HCT116 (cell line): ENCODE measurements at regions not wholly inside any gene's neighbourhood (a gene's known extent, or its start where the extent isn't known, plus 50 kb on each side); places are given as distances from the start of the nearest gene placed in this dataset.

Experiments
- ATAC-seq: fragments of 200-7000 bp; cut with Tn5 transposase; 2 replicates; pipeline ENCODE4 v1.9.1; 2020; ENCODE audit warnings: mild to moderate bottlenecking, moderate library complexity
- BruUV-seq: library from RNA; stranded (reverse); fragments of 400-500 nt; replicated peaks from 2 replicates; lab custom pipeline; 2021; lab: Mats Ljungman, UMichigan
- CTCF ChIA-PET: fragments of 300-600 bp; sonication (Branson Sonifier 250); formaldehyde crosslinking; loops from one replicate; lab custom pipeline; 2021; ENCODE audit warnings: antibody characterized with exemption; lab: Charles Lee
- POLR2A ChIA-PET: fragments of 300-600, 350-600 bp; sonication (Branson Sonifier 250); formaldehyde crosslinking; loops from one replicate; lab custom pipeline; 2021; ENCODE audit warnings: antibody characterized with exemption; lab: Charles Lee
- RAD21 ChIA-PET, 2 experiments: fragments of 300-600 bp; sonication (Branson Sonifier 250); formaldehyde crosslinking; loops; one replicate each; lab custom pipeline; 2023; ENCODE audit warnings: low total read pairs in 2 of 2; ENCODE audit not compliant: uncharacterized antibody in 2 of 2, unreplicated experiment in 2 of 2, low non-redundant PET in 1 of 2; lab: Charles Lee
- DNase-seq: peaks from one replicate; pipeline ENCODE4 v3.0.0-alpha.2; 2010; ENCODE audit warnings: low read depth, low spot score
- H2AFZ ChIP-seq: fragments of 200-600 bp; shearing (Covaris generic), sonication (generic); 2 replicates; pipeline ENCODE4 v1.6.1; 2017; ENCODE audit warnings: low read depth, mixed run types, mixed read lengths, antibody characterized with exemption, low read length; ENCODE audit not compliant: poor library complexity, severe bottlenecking
- H3K27ac ChIP-seq: 2 replicates; pipeline ENCODE4 v1.5.1; 2012; ENCODE audit warnings: low read depth, low read length
- H3K27me3 ChIP-seq: fragments of 200-600 bp; sonication (generic); 2 replicates; pipeline ENCODE4 v1.6.1; 2016; ENCODE audit warnings: mixed run types, low read length, mixed read lengths; ENCODE audit not compliant: insufficient read depth
- H3K36me3 ChIP-seq, 2 experiments: fragments of 200-500 bp in 1 of 2; fragments of 200-600 bp in 1 of 2; sonication (Bioruptor generic) in 1 of 2; sonication (generic) in 1 of 2; 2 replicates each; pipeline versions ENCODE4 v1.5.1 to v1.6.1; 2014 to 2016; ENCODE audit warnings: low read length in 2 of 2, inconsistent platforms in 1 of 2, mixed read lengths in 1 of 2, mixed run types in 1 of 2; ENCODE audit not compliant: insufficient read depth in 2 of 2, control insufficient read depth in 1 of 2
- H3K4me1 ChIP-seq, 2 experiments: fragments of 200-600 bp in 1 of 2; sonication (generic) in 1 of 2; 2 replicates each; pipeline versions ENCODE4 v1.5.1 to v1.6.1; 2012 to 2017; ENCODE audit warnings: low read length in 2 of 2, inconsistent platforms in 1 of 2, mild to moderate bottlenecking in 1 of 2, mixed read lengths in 1 of 2, mixed run types in 1 of 2, moderate library complexity in 1 of 2; ENCODE audit not compliant: insufficient read depth in 2 of 2, control insufficient read depth in 1 of 2
- H3K4me2 ChIP-seq: fragments of 200-600 bp; sonication (generic); 2 replicates; pipeline ENCODE4 v1.6.1; 2017; ENCODE audit warnings: mixed run types, low read length, mixed read lengths
- H3K4me3 ChIP-seq, 2 experiments: fragments of 200-600 bp in 1 of 2; sonication (generic) in 1 of 2; replicated peaks in 1 of 2; 2 replicates each; pipeline ENCODE4 v1.5.1; 2011 to 2016; ENCODE audit warnings: low read length in 2 of 2, control low read depth in 1 of 2, low read depth in 1 of 2, mild to moderate bottlenecking in 1 of 2, mixed read lengths in 1 of 2, mixed run types in 1 of 2
- H3K79me2 ChIP-seq: fragments of 200-600 bp; sonication (generic); 2 replicates; pipeline ENCODE4 v1.6.1; 2017; ENCODE audit warnings: mild to moderate bottlenecking, mixed run types, low read length, moderate library complexity, mixed read lengths; ENCODE audit not compliant: insufficient read depth
- H3K9ac ChIP-seq: fragments of 200-600 bp; sonication (generic); 2 replicates; pipeline ENCODE4 v1.6.1; 2016; ENCODE audit warnings: low read length, mixed read lengths
- H3K9me2 ChIP-seq: fragments of 200-600 bp; sonication (generic), shearing (Covaris generic); 2 replicates; pipeline ENCODE4 v1.6.1; 2017; ENCODE audit warnings: mixed run types, mild to moderate bottlenecking, moderate library complexity; ENCODE audit not compliant: insufficient read depth
- H3K9me3 ChIP-seq, 2 experiments: fragments of 200-500 bp in 1 of 2; fragments of 200-600 bp in 1 of 2; sonication (Bioruptor generic) in 1 of 2; sonication (generic) in 1 of 2; 2 replicates each; pipeline ENCODE4 v1.6.1; 2014 to 2017; ENCODE audit warnings: low read length in 2 of 2, mixed read lengths in 2 of 2, inconsistent platforms in 1 of 2, low read depth in 1 of 2, mild to moderate bottlenecking in 1 of 2, mixed run types in 1 of 2, moderate library complexity in 1 of 2; ENCODE audit not compliant: control insufficient read depth in 1 of 2, insufficient read depth in 1 of 2
- H4K20me1 ChIP-seq: fragments of 200-600 bp; sonication (generic), shearing (Covaris generic); 2 replicates; pipeline ENCODE4 v1.6.1; 2017; ENCODE audit warnings: mixed run types, mild to moderate bottlenecking, moderate library complexity; ENCODE audit not compliant: insufficient read depth
- CEBPB ChIP-seq: IDR thresholded peaks from 2 replicates; pipeline ENCODE4 v1.6.1; 2012; ENCODE audit warnings: low read depth
- CTCF ChIP-seq, 3 experiments: fragments of 200-600 bp in 1 of 3; sonication (generic) in 1 of 3; IDR thresholded peaks in 2 of 3; conservative IDR thresholded peaks in 1 of 3; 2 replicates each; pipeline ENCODE4 v1.5.1; 2012 to 2017; ENCODE audit warnings: low read depth in 2 of 3, low read length in 2 of 3, antibody characterized with exemption in 1 of 3, borderline replicate concordance in 1 of 3, control low read depth in 1 of 3, mild to moderate bottlenecking in 1 of 3, mixed read lengths in 1 of 3, mixed run types in 1 of 3, moderate library complexity in 1 of 3; ENCODE audit not compliant: insufficient read depth in 1 of 3
- EGR1 ChIP-seq: IDR thresholded peaks from 2 replicates; pipeline ENCODE4 v1.6.1; 2012; ENCODE audit warnings: low read depth
- ELF1 ChIP-seq: IDR thresholded peaks from 2 replicates; pipeline ENCODE4 v1.6.1; 2012; ENCODE audit warnings: low read depth, borderline replicate concordance
- EZH2phosphoT487 ChIP-seq: fragments of 200-600 bp; IDR thresholded peaks from 2 replicates; pipeline ENCODE4 v1.6.1; 2018; ENCODE audit warnings: antibody characterized with exemption, borderline replicate concordance
- JUND ChIP-seq: IDR thresholded peaks from 2 replicates; pipeline ENCODE4 v1.6.1; 2012
- MAX ChIP-seq: IDR thresholded peaks from 2 replicates; pipeline ENCODE4 v1.6.1; 2012
- REST ChIP-seq: IDR thresholded peaks from 2 replicates; pipeline ENCODE4 v1.6.1; 2012; ENCODE audit warnings: low read depth
- SP1 ChIP-seq: IDR thresholded peaks from 2 replicates; pipeline ENCODE4 v1.6.1; 2012; ENCODE audit warnings: low read depth
- SRF ChIP-seq: IDR thresholded peaks from 2 replicates; pipeline ENCODE4 v1.6.1; 2012; ENCODE audit warnings: low read depth
- TCF7L2 ChIP-seq: IDR thresholded peaks from 2 replicates; pipeline ENCODE4 v1.7.0; 2011; ENCODE audit warnings: borderline replicate concordance, inconsistent platforms; ENCODE audit not compliant: insufficient read depth, insufficient read length; ENCODE audit errors: extremely low read depth
- ZBTB33 ChIP-seq: IDR thresholded peaks from 2 replicates; pipeline ENCODE4 v1.6.1; 2011; ENCODE audit warnings: mild to moderate bottlenecking, low read length, moderate library complexity; ENCODE audit not compliant: insufficient replicate concordance; ENCODE audit errors: extremely low read depth
- ZFX ChIP-seq: fragments of 450-650 bp; IDR thresholded peaks from 2 replicates; pipeline ENCODE4 v1.6.1; 2017
- intact Hi-C: fragments of 100-400 bp; cut with micrococcal nuclease; formaldehyde crosslinking; loops from 2 replicates; pipeline ENCODE4 v1.10.0; 2022

- TF ChIP-seq CEBPB = no peak
- no peak for TF ChIP-seq ZFX
- no peak for TF ChIP-seq TCF7L2
- no peak for TF ChIP-seq EZH2phosphoT487
- no peak for TF ChIP-seq MAX
Observed at GRCh38 chr10:69731698-69732097, 70.0 kb upstream of the COL13A1 start (continued).

GRCh38 chr10:69732147-69732825 is 69.4 kb upstream of the COL13A1 start:
- H4K20me1 ChIP-seq = no peaks in the 10 kb centered on the region
- no peak overlapping the region for H3K4me2 ChIP-seq
- CTCF ChIA-PET = interaction anchor here (1.5 to 2.0 kb wide), 2 partner anchors 11 to 69 kb away, joined by 3 to 8 read pairs; no protein-coding TSS in a partner anchor
- DNase-seq = no peak
- peaks cover 0 to 8% of the 10 kb centered on the region in 2 experiments; a peak in 2 of 4 replicates for H3K4me1 ChIP-seq
- BruUV-seq = no TSS peak
- RAD21 ChIA-PET = no interaction called here
- no peak overlapping the region for H3K27ac ChIP-seq
- no peaks in the 10 kb centered on the region for H3K79me2 ChIP-seq
- no peak overlapping the region for H2AFZ ChIP-seq
- TF ChIP-seq SRF = no peak
- no peak for TF ChIP-seq ZFX
- no peak for TF ChIP-seq JUND
- TF ChIP-seq TCF7L2 = no peak
- TF ChIP-seq ELF1 = no peak
- no peak for TF ChIP-seq EGR1
- no peak for TF ChIP-seq MAX
- TF ChIP-seq CTCF (IDR thresholded peaks at IDR 0.05 in 2 of 3, conservative IDR thresholded peaks at IDR 0.05 in 1 of 3; ENCODE audit: borderline replicate concordance in 1 of 3, insufficient read depth in 1 of 3, low read depth in 2 of 3, low read length in 2 of 3) = no peak
- no peak for TF ChIP-seq SP1
- no peak for TF ChIP-seq ZBTB33
- TF ChIP-seq CEBPB = no peak
- no peak for TF ChIP-seq REST
- H3K27me3 ChIP-seq = no peaks in the 10 kb centered on the region
- intact Hi-C loops = no loop called here
- no peaks in the 10 kb centered on the region for H3K36me3 ChIP-seq
- POLR2A ChIA-PET = no interaction called here
- no peak overlapping the region for H3K9ac ChIP-seq
- no peak overlapping the region for H3K4me3 ChIP-seq
- ATAC-seq = peak; percentile 26; the same call in 1 of the 2 replicates
- H3K9me2 ChIP-seq = no peaks in the 10 kb centered on the region
- no peaks in the 10 kb centered on the region for H3K9me3 ChIP-seq
